GM23338 (cell line): ENCODE measurements at regions not wholly inside any gene's neighbourhood (a gene's known extent, or its start where the extent isn't known, plus 50 kb on each side); places are given as distances from the start of the nearest gene placed in this dataset.

Source experiments
- ATAC-seq: fragments of 200-7000 bp; cut with Tn5 transposase; 3 replicates; pipeline ENCODE4 v1.9.1; 2020
- DNase-seq: peaks from one replicate; pipeline ENCODE4 v3.0.0-alpha.2; 2015; ENCODE audit warnings: low spot score
- H2AFZ ChIP-seq: fragments of 200-600 bp; sonication (generic); 2 replicates; pipeline ENCODE4 v1.8.0; 2016; ENCODE audit warnings: antibody characterized with exemption, mild to moderate bottlenecking, moderate library complexity
- H3F3A ChIP-seq: fragments of 200-600 bp; sonication (generic); replicated peaks from 2 replicates; pipeline ENCODE4 v1.8.0; 2017; ENCODE audit warnings: antibody characterized with exemption, mixed run types, low read depth
- H3K27ac ChIP-seq: fragments of 200-600 bp; sonication (generic); 2 replicates; pipeline ENCODE4 v1.6.1; 2016; ENCODE audit warnings: low read depth
- H3K27me3 ChIP-seq: fragments of 200-600 bp; sonication (generic); 2 replicates; pipeline ENCODE4 v1.8.0; 2016; ENCODE audit warnings: mild to moderate bottlenecking, mixed run types, moderate library complexity; ENCODE audit not compliant: insufficient read depth
- H3K36me3 ChIP-seq: fragments of 200-600 bp; sonication (generic); 2 replicates; pipeline ENCODE4 v1.8.0; 2016; ENCODE audit warnings: mild to moderate bottlenecking; ENCODE audit not compliant: insufficient read depth
- H3K4me1 ChIP-seq: fragments of 200-600 bp; sonication (generic); 2 replicates; pipeline ENCODE4 v1.8.0; 2016; ENCODE audit warnings: mild to moderate bottlenecking, moderate library complexity; ENCODE audit not compliant: insufficient read depth
- H3K4me2 ChIP-seq: fragments of 200-600 bp; sonication (generic); 2 replicates; pipeline ENCODE4 v1.7.1; 2017; ENCODE audit warnings: mixed run types
- H3K4me3 ChIP-seq: fragments of 200-600 bp; sonication (generic); 2 replicates; pipeline ENCODE4 v1.6.1; 2016; ENCODE audit warnings: mixed run types
- H3K79me2 ChIP-seq: fragments of 200-600 bp; sonication (generic); replicated peaks from 2 replicates; pipeline ENCODE4 v1.8.0; 2017; ENCODE audit warnings: mild to moderate bottlenecking; ENCODE audit not compliant: insufficient read depth
- H3K9me2 ChIP-seq: fragments of 200-600 bp; sonication (generic); 2 replicates; pipeline ENCODE4 v1.8.0; 2017; ENCODE audit not compliant: insufficient read depth
- H4K20me1 ChIP-seq: fragments of 200-600 bp; sonication (generic); replicated peaks from 2 replicates; pipeline ENCODE4 v1.8.0; 2017; ENCODE audit warnings: mild to moderate bottlenecking; ENCODE audit not compliant: insufficient read depth
- H3K27ac Mint-ChIP-seq: 2 replicates; pipeline ENCODE4 v1.8.0; 2020; ENCODE audit warnings: inconsistent platforms, mild to moderate bottlenecking, moderate library complexity, mixed read lengths
- H3K27me3 Mint-ChIP-seq: 3 replicates; pipeline ENCODE4 v1.8.0; 2022; ENCODE audit warnings: low read depth, mild to moderate bottlenecking, moderate library complexity, mixed read lengths, inconsistent platforms; ENCODE audit not compliant: insufficient read depth, poor library complexity
- H3K36me3 Mint-ChIP-seq: 3 replicates; pipeline ENCODE4 v1.8.0; 2021; ENCODE audit warnings: low read depth, mild to moderate bottlenecking, inconsistent platforms, moderate library complexity, mixed read lengths
- H3K4me1 Mint-ChIP-seq: 3 replicates; pipeline ENCODE4 v1.8.0; 2020; ENCODE audit warnings: mild to moderate bottlenecking, inconsistent platforms, mixed read lengths
- H3K4me3 Mint-ChIP-seq: 3 replicates; pipeline ENCODE4 v1.8.0; 2021; ENCODE audit warnings: moderate library complexity, mild to moderate bottlenecking, inconsistent platforms, mixed read lengths
- H3K9me3 Mint-ChIP-seq: 3 replicates; pipeline ENCODE4 v1.8.0; 2020; ENCODE audit warnings: moderate library complexity, mild to moderate bottlenecking, inconsistent platforms, mixed read lengths
- CREB1 ChIP-seq: fragments of 250-450 bp; sonication (Bioruptor Pico); IDR thresholded peaks from 2 replicates; pipeline ENCODE4 v1.5.0; 2020; ENCODE audit warnings: low read depth, mild to moderate bottlenecking, moderate library complexity
- CTCF ChIP-seq, 2 experiments: fragments of 200-600 bp in 1 of 2; sonication (generic) in 1 of 2; conservative IDR thresholded peaks; 2 replicates each; pipeline versions ENCODE4 v1.5.1 to v1.6.1; 2016 to 2017; ENCODE audit warnings: antibody characterized with exemption in 2 of 2, low read depth in 2 of 2, mild to moderate bottlenecking in 2 of 2, moderate library complexity in 1 of 2
- ETS1 ChIP-seq: IDR thresholded peaks from 2 replicates; pipeline ENCODE4 v1.6.1; 2016; ENCODE audit warnings: antibody characterized with exemption
- EZH2 ChIP-seq: fragments of 200-600 bp; sonication (generic); IDR thresholded peaks from one replicate; pipeline ENCODE4 v1.8.0; 2017; ENCODE audit warnings: antibody characterized with exemption, mild to moderate bottlenecking, low read depth; ENCODE audit not compliant: unreplicated experiment
- EZH2phosphoT487 ChIP-seq: fragments of 200-600 bp; sonication (generic); IDR thresholded peaks from one replicate; pipeline ENCODE4 v1.8.1; 2018; ENCODE audit warnings: antibody characterized with exemption; ENCODE audit not compliant: unreplicated experiment
- JUNB ChIP-seq: IDR thresholded peaks from one replicate; pipeline ENCODE4 v1.6.1; 2016; ENCODE audit warnings: antibody characterized with exemption; ENCODE audit not compliant: unreplicated experiment
- NANOG ChIP-seq: IDR thresholded peaks from 2 replicates; pipeline ENCODE4 v1.6.1; 2016; ENCODE audit warnings: antibody characterized with exemption, borderline replicate concordance
- POLR2AphosphoS5 ChIP-seq: IDR thresholded peaks from 2 replicates; pipeline ENCODE4 v1.6.1; 2016; ENCODE audit warnings: antibody characterized with exemption, low read depth
- STAT1 ChIP-seq: IDR thresholded peaks from one replicate; pipeline ENCODE4 v1.6.1; 2016; ENCODE audit warnings: antibody characterized with exemption; ENCODE audit not compliant: unreplicated experiment
- ZNF114 ChIP-seq: fragments of 250-450 bp; sonication (Bioruptor Pico); IDR thresholded peaks from 2 replicates; pipeline ENCODE4 v1.5.0; 2020; ENCODE audit warnings: mild to moderate bottlenecking, moderate library complexity
- ZNF331 ChIP-seq: fragments of 250-450 bp; sonication (Bioruptor Pico); IDR thresholded peaks from 2 replicates; pipeline ENCODE4 v1.5.0; 2020; ENCODE audit warnings: low read depth, mild to moderate bottlenecking, moderate library complexity
- TF ChIP-seq, protein P1 (sequence below): IDR thresholded peaks from one replicate; pipeline ENCODE4 v1.6.1; 2018; ENCODE audit warnings: antibody characterized with exemption; ENCODE audit not compliant: unreplicated experiment

DNA sequence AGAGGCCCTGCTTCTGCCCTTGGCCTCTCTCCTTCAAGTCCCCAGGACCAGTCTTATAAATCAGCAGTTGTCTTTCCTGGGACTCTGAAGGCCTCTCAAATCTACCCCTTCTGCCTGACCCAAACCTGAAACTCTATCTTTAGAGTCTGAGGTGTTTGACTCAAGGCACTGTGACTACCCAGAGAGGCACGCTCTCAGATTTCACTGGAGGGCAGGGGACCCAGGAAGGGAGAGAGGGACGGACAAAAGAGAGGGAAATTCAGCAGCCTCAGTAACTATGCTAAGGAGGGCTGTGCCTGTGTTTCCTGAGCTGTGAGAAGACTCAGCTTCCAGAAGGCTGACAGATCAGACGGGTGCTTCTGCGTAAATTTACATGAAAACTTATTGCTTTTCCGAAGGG lies 217.8 kb downstream of the HAUS1 start:
- no peak overlapping the region for H3K27ac ChIP-seq
- H3K36me3 ChIP-seq, result no peaks in the 10 kb centered on the region
- peak overlapping the region; percentile 50; the same call in 1 of the 2 replicates for H3K4me2 ChIP-seq
- peaks cover 2% of the 10 kb centered on the region for H3K27me3 Mint-ChIP-seq
- no peaks in the 10 kb centered on the region for H3K9me3 Mint-ChIP-seq
- peaks cover 7% of the 10 kb centered on the region; the same call in 1 of the 2 replicates for H3K9me2 ChIP-seq
- H3K4me3 ChIP-seq, result no peak overlapping the region
- peak overlapping the region; percentile 1; the same call in 1 of the 2 replicates for H3K27ac Mint-ChIP-seq
- no peaks in the 10 kb centered on the region for H3F3A ChIP-seq
- H3K27me3 ChIP-seq, result no peaks in the 10 kb centered on the region
- H3K36me3 Mint-ChIP-seq, result no peaks in the 10 kb centered on the region
- peaks cover 19% of the 10 kb centered on the region for H3K4me1 ChIP-seq
- no peaks in the 10 kb centered on the region for H3K79me2 ChIP-seq
- no peak overlapping the region for H3K4me3 Mint-ChIP-seq
- no peak for TF ChIP-seq EZH2phosphoT487
- TF ChIP-seq, protein P1, sequence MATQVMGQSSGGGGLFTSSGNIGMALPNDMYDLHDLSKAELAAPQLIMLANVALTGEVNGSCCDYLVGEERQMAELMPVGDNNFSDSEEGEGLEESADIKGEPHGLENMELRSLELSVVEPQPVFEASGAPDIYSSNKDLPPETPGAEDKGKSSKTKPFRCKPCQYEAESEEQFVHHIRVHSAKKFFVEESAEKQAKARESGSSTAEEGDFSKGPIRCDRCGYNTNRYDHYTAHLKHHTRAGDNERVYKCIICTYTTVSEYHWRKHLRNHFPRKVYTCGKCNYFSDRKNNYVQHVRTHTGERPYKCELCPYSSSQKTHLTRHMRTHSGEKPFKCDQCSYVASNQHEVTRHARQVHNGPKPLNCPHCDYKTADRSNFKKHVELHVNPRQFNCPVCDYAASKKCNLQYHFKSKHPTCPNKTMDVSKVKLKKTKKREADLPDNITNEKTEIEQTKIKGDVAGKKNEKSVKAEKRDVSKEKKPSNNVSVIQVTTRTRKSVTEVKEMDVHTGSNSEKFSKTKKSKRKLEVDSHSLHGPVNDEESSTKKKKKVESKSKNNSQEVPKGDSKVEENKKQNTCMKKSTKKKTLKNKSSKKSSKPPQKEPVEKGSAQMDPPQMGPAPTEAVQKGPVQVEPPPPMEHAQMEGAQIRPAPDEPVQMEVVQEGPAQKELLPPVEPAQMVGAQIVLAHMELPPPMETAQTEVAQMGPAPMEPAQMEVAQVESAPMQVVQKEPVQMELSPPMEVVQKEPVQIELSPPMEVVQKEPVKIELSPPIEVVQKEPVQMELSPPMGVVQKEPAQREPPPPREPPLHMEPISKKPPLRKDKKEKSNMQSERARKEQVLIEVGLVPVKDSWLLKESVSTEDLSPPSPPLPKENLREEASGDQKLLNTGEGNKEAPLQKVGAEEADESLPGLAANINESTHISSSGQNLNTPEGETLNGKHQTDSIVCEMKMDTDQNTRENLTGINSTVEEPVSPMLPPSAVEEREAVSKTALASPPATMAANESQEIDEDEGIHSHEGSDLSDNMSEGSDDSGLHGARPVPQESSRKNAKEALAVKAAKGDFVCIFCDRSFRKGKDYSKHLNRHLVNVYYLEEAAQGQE, result no peak
- TF ChIP-seq ZNF331 (CRISPR knock-in tag), result no peak
- TF ChIP-seq POLR2AphosphoS5, result no peak
- no peak for TF ChIP-seq ZNF114 (CRISPR knock-in tag)
- TF ChIP-seq ETS1, result no peak
- no peak for TF ChIP-seq EZH2
- DNase-seq (peak; percentile 78), ATAC-seq (peak; percentile 93)
- H2AFZ ChIP-seq, result peak overlapping the region; percentile 24; the same call in 1 of the 2 replicates
- peaks cover 35% of the 10 kb centered on the region for H3K4me1 Mint-ChIP-seq
- no peaks in the 10 kb centered on the region for H4K20me1 ChIP-seq

DNA sequence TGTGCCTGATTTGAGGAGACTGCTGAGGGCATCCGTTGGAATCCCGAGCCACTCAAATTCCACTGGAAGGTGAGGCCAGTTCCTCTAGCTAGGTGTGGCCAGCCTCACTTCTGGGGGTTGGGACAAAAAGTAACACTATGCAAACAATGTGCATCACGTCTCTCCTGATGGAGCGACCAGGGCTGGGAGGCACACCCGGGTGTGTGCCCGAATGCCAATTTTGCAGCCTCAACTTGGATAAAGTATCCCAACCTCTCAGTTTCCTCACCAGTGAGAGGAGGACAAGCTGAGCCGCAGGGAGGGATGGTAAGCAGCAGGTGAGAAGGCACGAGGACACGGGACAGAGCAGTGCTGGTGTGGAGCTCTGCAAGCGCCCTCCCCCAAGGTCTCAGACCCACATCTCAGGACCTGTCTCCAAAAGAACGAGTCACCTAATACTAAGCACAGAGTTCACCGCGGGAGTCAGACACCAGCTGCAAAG lies 218.3 kb downstream of the HAUS1 start:
- Histone ChIP-seq H3K27ac (no peak overlapping the region), H3F3A (no peaks in the 10 kb centered on the region), H3K27me3 (no peaks in the 10 kb centered on the region), H3K4me3 (no peak overlapping the region), H3K79me2 (no peaks in the 10 kb centered on the region), H4K20me1 (no peaks in the 10 kb centered on the region), H3K9me2 (peaks cover 7% of the 10 kb centered on the region; the same call in 1 of the 2 replicates), H3K36me3 (no peaks in the 10 kb centered on the region), H3K4me1 (peaks cover 19% of the 10 kb centered on the region), H2AFZ (peak overlapping the region; percentile 24), H3K4me2 (peak overlapping the region; percentile 50; the same call in 1 of the 2 replicates)
- H3K36me3 Mint-ChIP-seq, result no peaks in the 10 kb centered on the region
- ATAC-seq (peak; percentile 41), DNase-seq (no peak)
- peak overlapping the region; percentile 56; the same call in 1 of the 2 replicates for H3K27ac Mint-ChIP-seq
- H3K4me3 Mint-ChIP-seq, result peak overlapping the region; percentile 7; the same call in 1 of the 3 replicates
- peaks cover 2% of the 10 kb centered on the region for H3K27me3 Mint-ChIP-seq
- no peaks in the 10 kb centered on the region for H3K9me3 Mint-ChIP-seq
- peaks cover 35% of the 10 kb centered on the region for H3K4me1 Mint-ChIP-seq
- TF ChIP-seq CREB1 (CRISPR knock-in tag), result no peak
- TF ChIP-seq ETS1, result no peak
- no peak for TF ChIP-seq JUNB
- TF ChIP-seq ZNF114 (CRISPR knock-in tag), result no peak
- TF ChIP-seq ZNF331 (CRISPR knock-in tag), result no peak
- no peak for TF ChIP-seq NANOG
- TF ChIP-seq, protein P1, result no peak
- no peak for TF ChIP-seq EZH2phosphoT487
- no peak for TF ChIP-seq CTCF (conservative IDR thresholded peaks at IDR 0.05; ENCODE audit: low read depth in 2 of 2)
- no peak for TF ChIP-seq POLR2AphosphoS5
- no peak for TF ChIP-seq STAT1
- TF ChIP-seq EZH2, result no peak
